ENCODE measurements at regions not wholly inside any gene's neighbourhood (a gene's known extent, or its start where the extent isn't known, plus 50 kb on each side); places are given as distances from the start of the nearest gene placed in this dataset.

- Histone ChIP-seq H3K36me3 (ENCODE audit: control insufficient read depth, insufficient read depth, low read length) (no peaks in the 10 kb centered on the region), H3K27me3 (ENCODE audit: control insufficient read depth, insufficient read depth, low read length) (no peaks in the 10 kb centered on the region), H3K4me3 (ENCODE audit: low read depth in 2 of 2, low read length in 2 of 2) (no peak overlapping the region), H3K4me1 (ENCODE audit: control insufficient read depth, insufficient read depth, low read length) (no peaks in the 10 kb centered on the region), H3K9me3 (ENCODE audit: control insufficient read depth, insufficient read depth, low read depth, low read length) (no peaks in the 10 kb centered on the region), H3K27ac (ENCODE audit: low read length) (no peak overlapping the region)
- ATAC-seq (no peak), DNase-seq (ENCODE audit: low read depth, low spot score) (no peak)
- ChIA-PET POLR2A (no interaction called here), CTCF (no interaction called here)
- in situ Hi-C loops (cut with HindIII; ENCODE audit: low pct_unique_long_range_greater_than_20kb, low sequenced_read_pairs) (no loop called here), intact Hi-C loops (cut with micrococcal nuclease; ENCODE audit: unreplicated experiment) (no loop called here)
- no peak for TF ChIP-seq SIN3A (IDR thresholded peaks at IDR 0.05; ENCODE audit: borderline replicate concordance, insufficient read depth, low read depth, low read length)
- no peak for TF ChIP-seq CTCF (IDR thresholded peaks at IDR 0.05)
- TF ChIP-seq REST (IDR thresholded peaks at IDR 0.05; ENCODE audit: insufficient read depth in 1 of 2, low read depth in 2 of 2, low read length in 1 of 2), result no peak
- TF ChIP-seq POLR2AphosphoS5 (IDR thresholded peaks at IDR 0.05; ENCODE audit: low read depth, low read length), result no peak
- no peak for TF ChIP-seq TCF7L2 (IDR thresholded peaks at IDR 0.05; ENCODE audit: low read depth, low read length)
- BruUV-seq (replicated peaks), result no TSS peak
Observed at GRCh38 chr12:24475337-24475736, 473.6 kb downstream of the BCAT1 start.

GRCh38 chr12:24473097-24473496 is 475.8 kb downstream of the BCAT1 start:
- BruUV-seq (replicated peaks), result no TSS peak
- H3K27ac ChIP-seq (ENCODE audit: low read length), result no peak overlapping the region
- ChIA-PET CTCF (no interaction called here), POLR2A (no interaction called here)
- H3K4me3 ChIP-seq (ENCODE audit: low read depth in 2 of 2, low read length in 2 of 2), result no peak overlapping the region
- no peaks in the 10 kb centered on the region for H3K27me3 ChIP-seq (ENCODE audit: control insufficient read depth, insufficient read depth, low read length)
- H3K4me1 ChIP-seq (ENCODE audit: control insufficient read depth, insufficient read depth, low read length), result no peaks in the 10 kb centered on the region
- TF ChIP-seq TCF7L2 (IDR thresholded peaks at IDR 0.05; ENCODE audit: low read depth, low read length) (no peak), CTCF (IDR thresholded peaks at IDR 0.05) (no peak), POLR2AphosphoS5 (IDR thresholded peaks at IDR 0.05; ENCODE audit: low read depth, low read length) (no peak), SIN3A (IDR thresholded peaks at IDR 0.05; ENCODE audit: borderline replicate concordance, insufficient read depth, low read depth, low read length) (no peak), REST (IDR thresholded peaks at IDR 0.05; ENCODE audit: insufficient read depth in 1 of 2, low read depth in 2 of 2, low read length in 1 of 2) (no peak)
- ATAC-seq (no peak), DNase-seq (ENCODE audit: low read depth, low spot score) (no peak)
- H3K9me3 ChIP-seq (ENCODE audit: control insufficient read depth, insufficient read depth, low read depth, low read length), result no peaks in the 10 kb centered on the region
- in situ Hi-C loops (cut with HindIII; ENCODE audit: low pct_unique_long_range_greater_than_20kb, low sequenced_read_pairs) (no loop called here), intact Hi-C loops (cut with micrococcal nuclease; ENCODE audit: unreplicated experiment) (no loop called here)
- H3K36me3 ChIP-seq (ENCODE audit: control insufficient read depth, insufficient read depth, low read length), result no peaks in the 10 kb centered on the region

Data from Panc1 (cell line).